SK-N-SH treated with all-trans-retinoic acid at 6 μM for 48 hours (cell line): ENCODE measurements at regions not wholly inside any gene's neighbourhood (a gene's known extent, or its start where the extent isn't known, plus 50 kb on each side); places are given as distances from the start of the nearest gene placed in this dataset.

Source experiments
- ATAC-seq: fragments of 200-7000 bp; cut with Tn5 transposase; 3 replicates; pipeline ENCODE4 v1.9.1; 2020; ENCODE audit warnings: mild to moderate bottlenecking, moderate library complexity
- ARNTL ChIP-seq: fragments of 450-650 bp; formaldehyde crosslinking; IDR thresholded peaks from 2 replicates; pipeline ENCODE4 v1.5.0; 2020; ENCODE audit warnings: low read depth, mild to moderate bottlenecking, moderate library complexity, borderline replicate concordance
- BACH2 ChIP-seq: fragments of 250-450 bp; sonication (Bioruptor Pico); IDR thresholded peaks from 2 replicates; pipeline ENCODE4 v1.9.0; 2021; ENCODE audit warnings: mild to moderate bottlenecking, borderline replicate concordance
- CSDC2 ChIP-seq: fragments of 250-450 bp; sonication (Bioruptor Pico); IDR thresholded peaks from 2 replicates; pipeline ENCODE4 v1.5.0; 2020; ENCODE audit warnings: mild to moderate bottlenecking, moderate library complexity
- CSRNP3 ChIP-seq: fragments of 250-450 bp; sonication (Bioruptor Pico); IDR thresholded peaks from 2 replicates; pipeline ENCODE4 v1.5.1; 2021; ENCODE audit warnings: mild to moderate bottlenecking, moderate library complexity
- ESRRG ChIP-seq: fragments of 250-450 bp; sonication (Bioruptor Pico); IDR thresholded peaks from 2 replicates; pipeline ENCODE4 v1.6.1; 2021; ENCODE audit warnings: mild to moderate bottlenecking
- GLIS3 ChIP-seq: fragments of 250-450 bp; sonication (Bioruptor Pico); IDR thresholded peaks from 2 replicates; pipeline ENCODE4 v1.5.0; 2020; ENCODE audit warnings: mild to moderate bottlenecking, moderate library complexity
- ISL1 ChIP-seq: fragments of 250-450 bp; sonication (Bioruptor Pico); IDR thresholded peaks from 2 replicates; pipeline ENCODE4 v2.1.2; 2022; ENCODE audit warnings: mild to moderate bottlenecking, moderate library complexity
- OSR1 ChIP-seq: fragments of 250-450 bp; sonication (Bioruptor Pico); IDR thresholded peaks from 2 replicates; pipeline ENCODE4 v1.8.0; 2022; ENCODE audit warnings: moderate library complexity, mild to moderate bottlenecking, inconsistent platforms
- POU6F1 ChIP-seq: fragments of 250-450 bp; sonication (Bioruptor Pico); IDR thresholded peaks from 2 replicates; pipeline ENCODE4 v1.8.0; 2021; ENCODE audit warnings: low read depth, mild to moderate bottlenecking, moderate library complexity, borderline replicate concordance
- PPARA ChIP-seq: fragments of 250-450 bp; sonication (Bioruptor Pico); IDR thresholded peaks from 2 replicates; pipeline ENCODE4 v1.5.0; 2020; ENCODE audit warnings: mild to moderate bottlenecking, borderline replicate concordance
- RARB ChIP-seq: fragments of 250-450 bp; sonication (Bioruptor Pico); IDR thresholded peaks from 2 replicates; pipeline ENCODE4 v1.8.0; 2021; ENCODE audit warnings: mild to moderate bottlenecking, moderate library complexity
- SNAI2 ChIP-seq: fragments of 250-450 bp; sonication (Bioruptor Pico); IDR thresholded peaks from 2 replicates; pipeline ENCODE4 v1.5.0; 2020; ENCODE audit warnings: mild to moderate bottlenecking, moderate library complexity
- TCF4 ChIP-seq: fragments of 250-450 bp; sonication (Bioruptor Pico); IDR thresholded peaks from 2 replicates; pipeline ENCODE4 v1.8.0; 2021; ENCODE audit warnings: mild to moderate bottlenecking, moderate library complexity, borderline replicate concordance
- TOX ChIP-seq: fragments of 250-450 bp; sonication (Bioruptor Pico); IDR thresholded peaks from 2 replicates; pipeline ENCODE4 v1.8.0; 2021; ENCODE audit warnings: mild to moderate bottlenecking, moderate library complexity, borderline replicate concordance
- ZC3H10 ChIP-seq: fragments of 250-450 bp; sonication (Bioruptor Pico); IDR thresholded peaks from 2 replicates; pipeline ENCODE4 v1.5.1; 2021; ENCODE audit warnings: mild to moderate bottlenecking, moderate library complexity
- ZFP3 ChIP-seq: fragments of 250-450 bp; sonication (Bioruptor Pico); IDR thresholded peaks from 2 replicates; pipeline ENCODE4 v1.5.0; 2020; ENCODE audit warnings: mild to moderate bottlenecking, moderate library complexity
- ZFP30 ChIP-seq: fragments of 450-650 bp; formaldehyde crosslinking; IDR thresholded peaks from 2 replicates; pipeline ENCODE4 v1.5.0; 2022; ENCODE audit warnings: mild to moderate bottlenecking, moderate library complexity
- ZNF70 ChIP-seq: fragments of 450-650 bp; formaldehyde crosslinking; IDR thresholded peaks from 2 replicates; pipeline ENCODE4 v1.5.0; 2020; ENCODE audit warnings: mild to moderate bottlenecking, moderate library complexity
- ZNF8 ChIP-seq: fragments of 450-650 bp; formaldehyde crosslinking; IDR thresholded peaks from 2 replicates; pipeline ENCODE4 v1.5.0; 2020; ENCODE audit warnings: mild to moderate bottlenecking, moderate library complexity
- TF ChIP-seq, protein P1 (sequence below): fragments of 250-450 bp; sonication (Bioruptor Pico); IDR thresholded peaks from 2 replicates; pipeline ENCODE4 v1.5.0; 2020; ENCODE audit warnings: mild to moderate bottlenecking, moderate library complexity
- TF ChIP-seq, protein P2 (sequence below): fragments of 250-450 bp; sonication (Bioruptor Pico); IDR thresholded peaks from 2 replicates; pipeline ENCODE4 v1.5.1; 2020; ENCODE audit warnings: low read depth, mild to moderate bottlenecking, moderate library complexity
- TF ChIP-seq, protein P3 (sequence below): fragments of 250-450 bp; sonication (Bioruptor Pico); IDR thresholded peaks from 2 replicates; pipeline ENCODE4 v1.8.0; 2020; ENCODE audit warnings: mild to moderate bottlenecking, moderate library complexity, borderline replicate concordance

GRCh38 chr21:19853061-19853460, 1145.1 kb upstream of the NCAM2 start (continued):
- TF ChIP-seq, protein P1, sequence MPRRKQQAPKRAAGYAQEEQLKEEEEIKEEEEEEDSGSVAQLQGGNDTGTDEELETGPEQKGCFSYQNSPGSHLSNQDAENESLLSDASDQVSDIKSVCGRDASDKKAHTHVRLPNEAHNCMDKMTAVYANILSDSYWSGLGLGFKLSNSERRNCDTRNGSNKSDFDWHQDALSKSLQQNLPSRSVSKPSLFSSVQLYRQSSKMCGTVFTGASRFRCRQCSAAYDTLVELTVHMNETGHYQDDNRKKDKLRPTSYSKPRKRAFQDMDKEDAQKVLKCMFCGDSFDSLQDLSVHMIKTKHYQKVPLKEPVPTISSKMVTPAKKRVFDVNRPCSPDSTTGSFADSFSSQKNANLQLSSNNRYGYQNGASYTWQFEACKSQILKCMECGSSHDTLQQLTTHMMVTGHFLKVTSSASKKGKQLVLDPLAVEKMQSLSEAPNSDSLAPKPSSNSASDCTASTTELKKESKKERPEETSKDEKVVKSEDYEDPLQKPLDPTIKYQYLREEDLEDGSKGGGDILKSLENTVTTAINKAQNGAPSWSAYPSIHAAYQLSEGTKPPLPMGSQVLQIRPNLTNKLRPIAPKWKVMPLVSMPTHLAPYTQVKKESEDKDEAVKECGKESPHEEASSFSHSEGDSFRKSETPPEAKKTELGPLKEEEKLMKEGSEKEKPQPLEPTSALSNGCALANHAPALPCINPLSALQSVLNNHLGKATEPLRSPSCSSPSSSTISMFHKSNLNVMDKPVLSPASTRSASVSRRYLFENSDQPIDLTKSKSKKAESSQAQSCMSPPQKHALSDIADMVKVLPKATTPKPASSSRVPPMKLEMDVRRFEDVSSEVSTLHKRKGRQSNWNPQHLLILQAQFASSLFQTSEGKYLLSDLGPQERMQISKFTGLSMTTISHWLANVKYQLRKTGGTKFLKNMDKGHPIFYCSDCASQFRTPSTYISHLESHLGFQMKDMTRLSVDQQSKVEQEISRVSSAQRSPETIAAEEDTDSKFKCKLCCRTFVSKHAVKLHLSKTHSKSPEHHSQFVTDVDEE (CRISPR knock-in tag), result no peak
- TF ChIP-seq ZNF70, result no peak
- no peak for TF ChIP-seq ARNTL (CRISPR knock-in tag)
- TF ChIP-seq CSDC2 (CRISPR knock-in tag), result no peak
- no peak for TF ChIP-seq PPARA (CRISPR knock-in tag)
- no peak for TF ChIP-seq GLIS3
- no peak for TF ChIP-seq ZFP3 (CRISPR knock-in tag)
- TF ChIP-seq ZFP30, result no peak
- TF ChIP-seq, protein P2, sequence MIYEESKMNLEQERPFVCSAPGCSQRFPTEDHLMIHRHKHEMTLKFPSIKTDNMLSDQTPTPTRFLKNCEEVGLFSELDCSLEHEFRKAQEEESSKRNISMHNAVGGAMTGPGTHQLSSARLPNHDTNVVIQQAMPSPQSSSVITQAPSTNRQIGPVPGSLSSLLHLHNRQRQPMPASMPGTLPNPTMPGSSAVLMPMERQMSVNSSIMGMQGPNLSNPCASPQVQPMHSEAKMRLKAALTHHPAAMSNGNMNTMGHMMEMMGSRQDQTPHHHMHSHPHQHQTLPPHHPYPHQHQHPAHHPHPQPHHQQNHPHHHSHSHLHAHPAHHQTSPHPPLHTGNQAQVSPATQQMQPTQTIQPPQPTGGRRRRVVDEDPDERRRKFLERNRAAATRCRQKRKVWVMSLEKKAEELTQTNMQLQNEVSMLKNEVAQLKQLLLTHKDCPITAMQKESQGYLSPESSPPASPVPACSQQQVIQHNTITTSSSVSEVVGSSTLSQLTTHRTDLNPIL (CRISPR knock-in tag), result no peak
- TF ChIP-seq POU6F1, result no peak
- TF ChIP-seq ISL1 (CRISPR knock-in tag), result no peak
- TF ChIP-seq ZC3H10, result no peak
- TF ChIP-seq TCF4 (CRISPR knock-in tag), result no peak

- no peak for TF ChIP-seq ZFP3 (CRISPR knock-in tag)
- no peak for TF ChIP-seq RARB (CRISPR knock-in tag)
- no peak for TF ChIP-seq TCF4 (CRISPR knock-in tag)
- TF ChIP-seq ZC3H10, result no peak
- no peak for TF ChIP-seq PPARA (CRISPR knock-in tag)
- TF ChIP-seq ZNF70, result no peak
- no peak for TF ChIP-seq ZFP30
- no peak for ATAC-seq
These were observed 1144.3 kb upstream of the NCAM2 start for GRCh38 chr21:19853709-19854575.

DNA sequence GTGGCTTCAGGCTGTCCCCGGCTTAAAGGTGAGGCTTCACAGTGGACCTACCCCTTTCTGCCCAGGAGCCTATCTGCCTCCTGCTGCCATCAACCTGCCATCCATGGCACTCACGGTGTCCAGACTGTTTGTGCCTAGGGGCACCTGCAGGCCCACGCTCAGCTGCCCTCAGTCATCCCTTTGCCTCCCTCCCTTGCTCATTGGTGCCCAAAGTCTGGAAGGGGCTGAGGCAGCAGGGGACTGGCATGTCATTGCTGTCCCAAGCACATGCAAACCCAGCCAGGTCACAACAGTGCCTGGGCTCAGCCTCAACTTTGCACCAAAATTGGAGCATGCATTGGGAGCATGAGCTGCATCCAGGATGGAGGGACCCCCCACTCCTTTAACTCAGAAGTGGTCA, 1142.7 kb upstream of the NCAM2 start:
- TF ChIP-seq TOX (no peak), TCF4 (CRISPR knock-in tag) (no peak), ESRRG (CRISPR knock-in tag) (no peak), ZNF8 (no peak)
- no peak for ATAC-seq

DNA sequence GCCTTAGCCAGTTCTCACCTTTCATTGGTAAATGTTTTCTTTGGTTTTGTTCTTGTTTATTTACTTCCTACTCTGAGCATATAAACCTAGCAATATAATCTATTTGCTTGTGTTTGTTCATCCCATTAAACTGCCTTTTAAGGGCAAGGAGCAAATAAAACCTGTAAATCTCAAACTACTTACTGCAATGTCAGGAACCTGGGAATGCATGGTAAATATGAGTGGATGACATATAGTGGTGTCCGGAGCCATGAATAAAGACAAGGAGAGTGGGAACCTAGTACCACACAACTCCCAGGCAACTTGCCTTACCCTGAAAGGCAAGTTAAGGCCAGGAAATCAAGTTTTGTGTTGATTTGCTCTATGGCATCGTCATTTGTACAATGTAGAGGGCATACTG, 1133.7 kb upstream of the NCAM2 start:
- no peak for ATAC-seq
- TF ChIP-seq ZFP30 (no peak), OSR1 (CRISPR knock-in tag) (no peak), SNAI2 (CRISPR knock-in tag) (no peak), ISL1 (CRISPR knock-in tag) (no peak), ZC3H10 (no peak), RARB (CRISPR knock-in tag) (no peak), ARNTL (CRISPR knock-in tag) (no peak), CSRNP3 (CRISPR knock-in tag) (no peak), CSDC2 (CRISPR knock-in tag) (no peak), TCF4 (CRISPR knock-in tag) (no peak), ZNF8 (no peak), BACH2 (CRISPR knock-in tag) (no peak), PPARA (CRISPR knock-in tag) (no peak)
- TF ChIP-seq, protein P3, sequence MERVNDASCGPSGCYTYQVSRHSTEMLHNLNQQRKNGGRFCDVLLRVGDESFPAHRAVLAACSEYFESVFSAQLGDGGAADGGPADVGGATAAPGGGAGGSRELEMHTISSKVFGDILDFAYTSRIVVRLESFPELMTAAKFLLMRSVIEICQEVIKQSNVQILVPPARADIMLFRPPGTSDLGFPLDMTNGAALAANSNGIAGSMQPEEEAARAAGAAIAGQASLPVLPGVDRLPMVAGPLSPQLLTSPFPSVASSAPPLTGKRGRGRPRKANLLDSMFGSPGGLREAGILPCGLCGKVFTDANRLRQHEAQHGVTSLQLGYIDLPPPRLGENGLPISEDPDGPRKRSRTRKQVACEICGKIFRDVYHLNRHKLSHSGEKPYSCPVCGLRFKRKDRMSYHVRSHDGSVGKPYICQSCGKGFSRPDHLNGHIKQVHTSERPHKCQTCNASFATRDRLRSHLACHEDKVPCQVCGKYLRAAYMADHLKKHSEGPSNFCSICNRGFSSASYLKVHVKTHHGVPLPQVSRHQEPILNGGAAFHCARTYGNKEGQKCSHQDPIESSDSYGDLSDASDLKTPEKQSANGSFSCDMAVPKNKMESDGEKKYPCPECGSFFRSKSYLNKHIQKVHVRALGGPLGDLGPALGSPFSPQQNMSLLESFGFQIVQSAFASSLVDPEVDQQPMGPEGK (CRISPR knock-in tag), result no peak
- TF ChIP-seq, protein P2 (CRISPR knock-in tag), result no peak
